Keratinocyte (primary cell): ENCODE measurements at regions not wholly inside any gene's neighbourhood (a gene's known extent, or its start where the extent isn't known, plus 50 kb on each side); places are given as distances from the start of the nearest gene placed in this dataset.

ENCODE experiments used
- CTCF ChIP-seq, 3 experiments: IDR thresholded peaks in 1 of 3; conservative IDR thresholded peaks in 1 of 3; optimal IDR thresholded peaks in 1 of 3; 2 replicates in 2 of 3; 3 replicates in 1 of 3; pipeline versions ENCODE3 to v1.5.1; 2011; ENCODE audit warnings: low read length in 3 of 3, mild to moderate bottlenecking in 3 of 3, moderate library complexity in 2 of 3, control low read depth in 1 of 3, inconsistent platforms in 1 of 3; ENCODE audit not compliant: insufficient read depth in 2 of 3; ENCODE audit errors: extremely low read depth in 1 of 3
- EZH2 ChIP-seq: IDR thresholded peaks from one replicate; pipeline ENCODE4 v1.6.1; 2012; ENCODE audit warnings: inconsistent platforms, mild to moderate bottlenecking, low read length, moderate library complexity

GRCh38 chr1:37399830-37400464 is 74.4 kb upstream of the ZC3H12A start:
- TF ChIP-seq CTCF (optimal IDR thresholded peaks at IDR 0.05 in 1 of 3, IDR thresholded peaks at IDR 0.05 in 1 of 3, conservative IDR thresholded peaks at IDR 0.05 in 1 of 3; ENCODE audit: extremely low read depth in 1 of 3, insufficient read depth in 2 of 3, low read length in 3 of 3), result no peak
- TF ChIP-seq EZH2, result no peak
